ENCODE measurements at regions not wholly inside any gene's neighbourhood (a gene's known extent, or its start where the extent isn't known, plus 50 kb on each side); places are given as distances from the start of the nearest gene placed in this dataset.

DNA sequence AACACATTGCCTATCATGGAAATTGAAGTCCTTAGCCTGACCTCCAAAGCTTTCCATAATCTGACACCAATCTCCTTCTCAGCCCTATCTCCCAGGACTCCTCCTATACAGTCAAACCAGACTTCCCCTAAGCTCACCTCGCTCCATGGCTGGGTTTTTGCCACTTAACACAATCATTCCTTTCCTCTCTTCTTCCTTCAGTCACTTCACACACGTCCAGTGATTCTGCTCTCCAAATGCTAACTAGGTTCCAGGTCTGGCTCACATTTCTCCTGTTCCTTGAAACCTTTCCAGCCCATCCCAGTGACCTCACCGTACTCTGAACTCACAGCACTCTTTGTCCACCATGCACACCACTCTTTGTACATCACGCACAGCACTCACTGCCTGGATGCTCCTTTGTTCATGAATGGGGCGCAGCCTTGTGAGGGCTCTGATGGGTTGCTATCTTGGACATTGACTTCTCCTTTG is 98.4 kb downstream of the GLUL start:
- peaks cover 5% of the 10 kb centered on the region for H3K9me3 Mint-ChIP-seq (ENCODE audit: unreplicated experiment)
- H3K27ac Mint-ChIP-seq (ENCODE audit: unreplicated experiment), result no peak overlapping the region
- H3K4me3 Mint-ChIP-seq (ENCODE audit: unreplicated experiment), result no peak overlapping the region
- peaks cover 2% of the 10 kb centered on the region for H3K27me3 Mint-ChIP-seq (ENCODE audit: unreplicated experiment)
- no peak for TF ChIP-seq CTCF (IDR thresholded peaks at IDR 0.05; ENCODE audit: partially characterized antibody, unreplicated experiment)
- no peaks in the 10 kb centered on the region for H3K36me3 Mint-ChIP-seq (ENCODE audit: unreplicated experiment)
- no peak for DNase-seq
- H3K4me1 Mint-ChIP-seq (ENCODE audit: low read depth, unreplicated experiment), result peaks cover 11% of the 10 kb centered on the region

- peaks cover 5% of the 10 kb centered on the region for H3K9me3 Mint-ChIP-seq (ENCODE audit: unreplicated experiment)
- H3K36me3 Mint-ChIP-seq (ENCODE audit: unreplicated experiment), result no peaks in the 10 kb centered on the region
- no peak overlapping the region for H3K4me3 Mint-ChIP-seq (ENCODE audit: unreplicated experiment)
- no peak for DNase-seq
- no peak for TF ChIP-seq CTCF (IDR thresholded peaks at IDR 0.05; ENCODE audit: partially characterized antibody, unreplicated experiment)
- no peak overlapping the region for H3K27ac Mint-ChIP-seq (ENCODE audit: unreplicated experiment)
- H3K4me1 Mint-ChIP-seq (ENCODE audit: low read depth, unreplicated experiment), result peaks cover 11% of the 10 kb centered on the region
- peaks cover 2% of the 10 kb centered on the region for H3K27me3 Mint-ChIP-seq (ENCODE audit: unreplicated experiment)
These were observed 99.3 kb downstream of the GLUL start for GRCh38 chr1:182292193-182292741.

- no peak overlapping the region for H3K4me3 Mint-ChIP-seq (ENCODE audit: unreplicated experiment)
- H3K36me3 Mint-ChIP-seq (ENCODE audit: unreplicated experiment), result no peaks in the 10 kb centered on the region
- no peak overlapping the region for H3K27ac Mint-ChIP-seq (ENCODE audit: unreplicated experiment)
- DNase-seq, result no peak
- H3K27me3 Mint-ChIP-seq (ENCODE audit: unreplicated experiment), result peaks cover 2% of the 10 kb centered on the region
- peaks cover 13% of the 10 kb centered on the region for H3K4me1 Mint-ChIP-seq (ENCODE audit: low read depth, unreplicated experiment)
- no peak for TF ChIP-seq CTCF (IDR thresholded peaks at IDR 0.05; ENCODE audit: partially characterized antibody, unreplicated experiment)
- peaks cover 5% of the 10 kb centered on the region for H3K9me3 Mint-ChIP-seq (ENCODE audit: unreplicated experiment)
These were observed 99.9 kb downstream of the GLUL start for GRCh38 chr1:182291584-182292192.

GRCh38 chr1:182288749-182289604 is 102.6 kb downstream of the GLUL start:
- Mint-ChIP-seq H3K9me3 (ENCODE audit: unreplicated experiment) (peaks cover 2% of the 10 kb centered on the region), H3K4me1 (ENCODE audit: low read depth, unreplicated experiment) (peaks cover 13% of the 10 kb centered on the region), H3K36me3 (ENCODE audit: unreplicated experiment) (no peaks in the 10 kb centered on the region), H3K27ac (ENCODE audit: unreplicated experiment) (no peak overlapping the region), H3K4me3 (ENCODE audit: unreplicated experiment) (no peak overlapping the region), H3K27me3 (ENCODE audit: unreplicated experiment) (peaks cover 2% of the 10 kb centered on the region)
- no peak for DNase-seq
- no peak for TF ChIP-seq CTCF (IDR thresholded peaks at IDR 0.05; ENCODE audit: partially characterized antibody, unreplicated experiment)

Measured in glutamatergic neuron (in vitro differentiated cells).